Stomach (tissue), 4 donors: ENCODE measurements at regions not wholly inside any gene's neighbourhood (a gene's known extent, or its start where the extent isn't known, plus 50 kb on each side); places are given as distances from the start of the nearest gene placed in this dataset.

Experiments used
- CTCF ChIP-seq, 7 experiments: fragments of 450-650 bp in 4 of 7; fragments of 200-600 bp in 3 of 7; sonication (generic) in 3 of 7; IDR thresholded peaks; one replicate each; pipeline ENCODE4 v1.5.1; 2016 to 2019; ENCODE audit warnings: antibody characterized with exemption in 7 of 7, control low read depth in 2 of 7, mild to moderate bottlenecking in 1 of 7
- EP300 ChIP-seq: sonication (generic); formaldehyde crosslinking; IDR thresholded peaks from one replicate; pipeline ENCODE4 v1.6.1; 2017; ENCODE audit warnings: antibody characterized with exemption
- POLR2AphosphoS5 ChIP-seq, 3 donors: sonication (generic); formaldehyde crosslinking; IDR thresholded peaks; one replicate each; pipeline ENCODE4 v1.6.1; 2016; ENCODE audit warnings: antibody characterized with exemption in 3 of 3

GRCh38 chr20:53891306-53891894, 179.0 kb downstream of the BCAS1 start:
- TF ChIP-seq CTCF (IDR thresholded peaks at IDR 0.05) (no peak), POLR2AphosphoS5 (IDR thresholded peaks at IDR 0.05) (peak in 1 of 3 donors; percentile 9), EP300 (no peak)
